ENCODE measurements at regions not wholly inside any gene's neighbourhood (a gene's known extent, or its start where the extent isn't known, plus 50 kb on each side); places are given as distances from the start of the nearest gene placed in this dataset.
"Not testable (repeated sequence)": the region's sequence is repeated elsewhere in the genome, so short reads cannot be mapped to it uniquely, and the experiment has no call there.

- DNase-seq: no peak
Measured at GRCh38 chr7:114364151-114364550, 50.5 kb upstream of the FOXP2 start.

DNA sequence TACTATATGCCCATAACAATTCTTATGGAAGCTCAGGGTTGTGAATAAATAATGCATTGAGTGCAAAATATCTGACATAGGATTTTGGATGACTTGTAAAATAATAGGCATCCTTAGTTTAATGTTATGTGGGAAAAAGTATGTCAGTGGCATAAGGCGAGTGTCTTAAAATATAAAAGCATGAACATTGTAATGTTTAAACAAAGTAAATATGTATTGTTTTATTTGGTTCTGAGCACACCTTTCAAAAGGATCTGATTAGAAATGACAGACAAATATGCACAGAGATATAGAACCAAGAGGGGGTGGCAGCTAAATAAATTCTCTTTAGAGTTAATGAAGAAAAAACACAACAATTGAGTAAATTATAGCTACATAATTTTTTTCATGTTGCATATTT, 51.3 kb upstream of the FOXP2 start:
- DNase-seq: no peak

DNA sequence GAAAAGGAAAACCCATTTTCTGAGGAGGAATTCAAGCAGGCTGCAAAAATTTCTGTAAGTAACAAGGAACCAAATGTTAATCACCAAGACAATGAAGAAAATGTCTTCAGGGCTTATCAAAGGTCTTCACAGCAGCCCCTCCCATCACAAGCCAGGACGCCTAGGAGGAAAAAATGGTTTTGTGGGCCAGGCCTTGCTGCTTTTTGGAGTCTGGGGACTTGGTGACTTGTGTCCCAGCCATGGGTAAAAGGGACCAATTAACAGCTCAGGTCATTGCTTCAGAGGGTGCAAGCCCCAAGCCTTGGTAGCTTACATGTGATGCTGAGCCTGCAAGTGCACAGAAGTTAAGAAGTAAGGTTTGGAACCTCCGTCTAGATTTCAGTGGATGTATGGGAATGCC, 55.7 kb upstream of the FOXP2 start:
- DNase-seq: no peak

GRCh38 chr7:114356133-114356532, 58.5 kb upstream of the FOXP2 start:
- no peak for DNase-seq

DNA sequence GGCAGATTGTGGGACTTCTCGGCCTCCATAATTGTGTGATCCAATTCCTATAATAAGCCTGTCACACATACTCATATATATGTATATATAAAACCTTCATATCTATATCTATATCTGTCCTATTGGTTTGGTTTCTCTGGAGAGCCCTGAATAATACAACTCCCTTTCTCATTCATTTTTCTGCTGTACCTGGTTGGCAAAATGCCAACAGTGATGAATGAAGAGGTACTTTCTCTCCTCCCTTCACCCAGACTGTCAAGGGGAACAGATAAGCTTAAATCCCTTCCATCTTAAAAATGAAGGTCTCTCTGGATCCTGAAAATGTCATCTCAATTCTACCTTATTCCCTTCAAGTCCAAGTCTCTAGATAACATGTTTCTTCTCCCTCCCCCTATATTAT, 60.3 kb upstream of the FOXP2 start:
- no peak for DNase-seq

GRCh38 chr7:114345494-114345893, 69.1 kb upstream of the FOXP2 start:
- no peak for DNase-seq

- DNase-seq: no peak
Measured at GRCh38 chr7:114343949-114344708, 70.5 kb upstream of the FOXP2 start.

DNA sequence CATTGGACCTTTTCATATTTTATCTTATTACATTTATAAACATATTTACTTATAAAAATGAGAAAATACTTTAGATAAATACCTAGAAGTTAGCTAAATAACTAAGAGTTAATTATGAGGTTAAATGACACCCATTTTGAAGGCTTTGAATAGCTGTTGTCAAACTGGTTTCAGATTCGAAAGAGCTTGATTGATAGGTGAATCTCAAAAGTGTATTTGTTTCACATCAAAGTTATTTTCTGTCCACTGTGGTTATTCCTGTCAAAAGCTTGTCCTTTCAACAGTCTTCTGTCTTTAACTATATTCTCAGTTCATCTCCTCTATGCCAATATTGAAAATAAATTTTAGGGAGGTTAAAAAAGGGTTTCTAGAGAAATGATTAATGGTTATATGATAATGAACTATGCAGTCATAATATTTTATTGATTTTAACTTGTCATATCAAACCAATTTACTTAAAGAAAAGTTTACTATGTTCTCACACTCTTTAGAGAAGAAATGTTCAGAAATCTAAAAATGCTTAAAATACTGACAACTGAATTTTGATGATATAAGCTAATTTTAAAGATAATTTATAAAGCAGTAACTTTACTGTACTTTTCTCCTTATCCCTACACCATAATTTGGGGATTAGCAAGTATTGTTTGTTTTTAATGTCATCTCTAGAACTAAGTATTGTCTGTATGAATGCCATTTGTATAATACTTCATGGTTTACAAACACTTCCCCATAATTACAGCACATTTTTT, 72.0 kb upstream of the FOXP2 start:
- no peak for DNase-seq

DNA sequence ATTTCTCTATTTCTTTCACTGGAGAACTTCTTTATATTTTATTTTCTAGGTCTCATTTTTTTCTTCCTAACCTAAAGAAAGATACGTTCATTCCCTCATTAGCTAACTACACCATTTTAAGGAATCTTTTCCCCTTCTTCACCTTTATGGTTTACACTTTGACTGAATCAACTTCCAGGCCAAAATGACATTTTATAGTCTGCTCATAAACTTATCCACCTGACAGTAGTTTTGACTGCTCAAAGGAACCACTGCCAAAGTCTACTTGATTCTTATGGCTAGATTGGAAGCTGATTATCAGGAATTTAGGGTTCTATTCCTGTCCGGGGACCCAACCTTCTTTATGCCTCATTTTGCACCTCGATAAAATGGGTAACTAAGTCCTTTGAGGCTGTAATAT, 73.0 kb upstream of the FOXP2 start:
- no peak for DNase-seq

DNA sequence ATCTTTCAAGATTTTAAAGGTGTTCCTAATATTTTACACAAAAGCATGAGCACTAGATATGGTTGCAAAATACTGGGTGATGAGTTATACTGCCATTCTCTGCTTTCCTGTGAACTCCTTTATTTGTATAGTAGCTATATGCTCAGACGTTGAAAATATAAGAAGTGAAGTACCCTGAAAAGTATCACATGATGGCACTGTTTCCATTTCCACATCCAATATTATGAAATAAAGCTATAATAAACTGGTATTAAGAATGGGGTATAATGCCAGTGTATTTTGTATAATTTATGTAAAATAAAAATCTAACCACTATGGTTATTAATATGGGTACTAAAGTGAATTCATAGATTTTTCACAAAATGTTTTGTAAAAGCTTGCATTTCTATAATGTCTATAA, 79.6 kb upstream of the FOXP2 start:
- DNase-seq: no peak

GRCh38 chr7:114329458-114329857, 85.2 kb upstream of the FOXP2 start:
- DNase-seq: not testable (repeated sequence)

- DNase-seq: no peak
Measured at GRCh38 chr7:114317450-114318098, 97.0 kb upstream of the FOXP2 start.

GRCh38 chr7:114312649-114313048, 102.0 kb upstream of the FOXP2 start:
- DNase-seq: no peak

DNA sequence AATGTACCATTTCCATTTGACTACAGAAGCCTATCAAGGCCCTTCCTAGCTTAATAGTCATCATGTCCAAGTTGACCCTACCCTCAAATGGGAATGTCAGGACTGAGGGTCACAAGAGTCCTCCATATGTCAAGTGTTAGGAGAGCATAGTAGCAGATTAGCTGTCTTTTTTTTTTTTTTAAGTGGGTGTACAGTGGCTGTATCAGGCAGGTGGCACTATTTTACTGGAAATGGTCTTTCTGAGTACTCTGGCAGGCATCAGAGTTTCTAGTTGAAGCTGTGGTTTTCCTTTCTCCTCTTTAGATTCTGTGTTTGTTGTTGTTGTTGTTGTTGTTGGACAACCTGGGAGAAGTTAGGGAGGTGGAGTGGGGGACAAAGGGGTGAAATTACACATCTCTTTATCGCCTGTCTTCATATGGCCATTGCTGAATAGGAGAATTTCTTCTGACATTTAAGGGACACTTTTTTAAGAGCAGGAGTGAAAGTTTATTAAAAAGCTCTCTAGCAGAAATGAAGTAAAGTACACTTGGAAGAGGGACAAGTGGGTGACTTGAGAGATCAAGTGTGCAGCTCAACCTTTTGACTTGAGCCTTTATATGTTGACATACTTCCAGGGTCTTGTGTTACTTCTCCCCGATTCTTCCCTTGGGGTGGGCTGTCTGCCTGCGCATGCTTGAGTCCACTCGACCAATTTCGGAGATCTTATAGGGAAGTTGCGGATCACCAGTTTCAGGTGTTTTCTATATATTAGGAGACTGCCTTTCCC, 104.1 kb upstream of the FOXP2 start:
- DNase-seq: no peak

GRCh38 chr7:114309729-114310128, 104.9 kb upstream of the FOXP2 start:
- DNase-seq: no peak

- no peak for DNase-seq
Measured at GRCh38 chr7:114303301-114303700, 111.3 kb upstream of the FOXP2 start.

- no peak for DNase-seq
Measured at GRCh38 chr7:114302858-114303257, 111.8 kb upstream of the FOXP2 start.

DNA sequence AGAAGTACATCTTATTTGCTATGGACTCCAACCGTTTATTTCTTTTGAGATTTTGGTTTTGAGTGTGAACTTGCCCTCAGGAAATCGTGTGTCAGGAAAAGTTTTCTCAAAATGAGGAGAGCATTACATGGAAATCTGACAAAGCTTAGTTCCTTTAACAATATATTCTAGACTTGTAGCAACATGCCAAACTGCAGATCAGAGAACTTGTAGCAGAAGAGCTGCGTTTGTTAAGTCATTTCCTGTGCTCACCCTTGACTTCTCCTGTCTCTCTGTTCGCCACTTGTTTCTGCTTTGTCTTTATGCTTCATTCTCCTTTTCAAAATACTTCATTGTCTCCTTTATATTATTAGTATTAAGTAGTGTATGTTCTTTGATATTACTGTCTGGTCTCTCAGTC, 116.6 kb upstream of the FOXP2 start:
- no peak for DNase-seq

DNA sequence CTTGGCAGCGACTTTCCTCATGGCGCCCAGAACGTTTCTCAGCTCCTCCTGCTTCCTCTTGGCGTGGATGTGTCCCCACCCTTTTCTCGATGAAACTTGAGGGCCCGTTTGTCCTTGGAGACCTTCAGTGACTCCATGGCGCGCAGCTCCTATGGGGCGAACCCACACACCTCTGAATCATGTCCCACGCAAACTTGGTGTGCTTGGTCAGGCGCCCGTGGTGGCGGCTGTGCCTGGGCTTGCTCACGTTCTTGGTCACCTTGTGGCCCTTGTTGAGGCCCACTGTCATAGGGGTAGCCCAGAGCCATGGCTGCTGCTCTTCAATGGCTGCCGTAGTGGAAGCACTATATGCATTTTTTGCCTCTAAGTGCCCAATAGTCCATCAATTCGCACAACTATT, 117.5 kb upstream of the FOXP2 start:
- no peak for DNase-seq

- DNase-seq: no peak
Measured at GRCh38 chr7:114295522-114295921, 119.1 kb upstream of the FOXP2 start.

DNA sequence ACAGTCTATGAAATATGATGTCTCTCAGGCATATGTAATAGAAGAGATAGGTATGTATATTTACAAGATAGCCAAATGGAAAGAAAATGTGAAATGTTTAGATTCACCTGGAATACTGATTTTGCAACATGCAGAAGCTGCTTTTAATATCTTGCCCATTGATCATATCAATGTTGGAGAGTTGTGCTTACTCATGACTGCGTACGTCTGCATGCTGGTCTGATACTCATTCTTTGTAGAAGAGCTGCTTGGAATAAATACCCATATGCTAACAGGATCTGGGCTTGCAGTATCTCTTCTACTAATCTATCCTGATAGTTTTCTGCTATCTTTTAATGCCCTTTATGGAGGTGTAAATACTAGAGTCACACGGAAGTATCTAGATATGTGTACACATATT, 120.6 kb upstream of the FOXP2 start:
- no peak for DNase-seq

- DNase-seq: no peak
Measured at GRCh38 chr7:114293289-114294012, 121.2 kb upstream of the FOXP2 start.

DNA sequence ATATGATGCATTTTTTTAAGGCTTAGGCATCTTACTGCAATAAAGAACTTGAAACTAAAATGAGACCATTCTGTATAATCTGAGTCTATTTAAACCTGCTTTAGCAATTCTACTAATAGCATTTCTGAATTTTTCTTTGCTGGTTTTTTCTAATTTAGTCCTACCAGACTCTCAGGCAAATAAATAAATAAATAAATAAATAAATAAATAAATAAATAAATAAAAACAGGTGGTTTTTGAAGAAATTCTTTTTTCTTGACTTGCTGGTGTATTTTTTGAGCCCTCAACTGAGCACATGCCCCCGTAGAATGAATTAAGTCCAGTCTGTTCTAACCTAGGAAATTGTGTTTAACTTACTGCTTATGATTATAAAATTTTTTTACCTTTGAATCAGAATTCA, 134.7 kb upstream of the FOXP2 start:
- DNase-seq: no peak
